ENCODE measurements at regions not wholly inside any gene's neighbourhood (a gene's known extent, or its start where the extent isn't known, plus 50 kb on each side); places are given as distances from the start of the nearest gene placed in this dataset.

DNA sequence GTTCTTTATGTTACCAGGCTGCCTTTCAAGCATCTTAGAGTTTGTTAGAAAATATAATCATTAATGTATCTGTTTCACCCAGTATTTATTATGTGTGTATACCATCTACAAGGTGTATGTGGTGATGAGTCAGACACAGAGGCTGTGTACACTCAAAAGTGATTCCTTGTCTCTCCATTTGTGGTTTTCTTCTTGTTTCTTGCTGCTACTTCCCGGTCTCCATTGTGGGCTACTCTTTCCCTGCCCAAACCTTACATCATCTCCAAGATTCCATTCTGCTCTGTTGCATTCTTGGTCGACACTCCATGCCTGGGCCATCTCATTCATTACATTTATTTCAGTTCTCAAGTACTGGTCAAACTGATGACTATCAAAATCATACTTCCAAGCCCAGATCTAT is 182.2 kb upstream of the STXBP5 start:
- no peak overlapping the region for H2AFZ ChIP-seq (ENCODE audit: low read depth, low read length)
- H3K27ac ChIP-seq (ENCODE audit: low read length): no peak overlapping the region
- TF ChIP-seq, protein P1, sequence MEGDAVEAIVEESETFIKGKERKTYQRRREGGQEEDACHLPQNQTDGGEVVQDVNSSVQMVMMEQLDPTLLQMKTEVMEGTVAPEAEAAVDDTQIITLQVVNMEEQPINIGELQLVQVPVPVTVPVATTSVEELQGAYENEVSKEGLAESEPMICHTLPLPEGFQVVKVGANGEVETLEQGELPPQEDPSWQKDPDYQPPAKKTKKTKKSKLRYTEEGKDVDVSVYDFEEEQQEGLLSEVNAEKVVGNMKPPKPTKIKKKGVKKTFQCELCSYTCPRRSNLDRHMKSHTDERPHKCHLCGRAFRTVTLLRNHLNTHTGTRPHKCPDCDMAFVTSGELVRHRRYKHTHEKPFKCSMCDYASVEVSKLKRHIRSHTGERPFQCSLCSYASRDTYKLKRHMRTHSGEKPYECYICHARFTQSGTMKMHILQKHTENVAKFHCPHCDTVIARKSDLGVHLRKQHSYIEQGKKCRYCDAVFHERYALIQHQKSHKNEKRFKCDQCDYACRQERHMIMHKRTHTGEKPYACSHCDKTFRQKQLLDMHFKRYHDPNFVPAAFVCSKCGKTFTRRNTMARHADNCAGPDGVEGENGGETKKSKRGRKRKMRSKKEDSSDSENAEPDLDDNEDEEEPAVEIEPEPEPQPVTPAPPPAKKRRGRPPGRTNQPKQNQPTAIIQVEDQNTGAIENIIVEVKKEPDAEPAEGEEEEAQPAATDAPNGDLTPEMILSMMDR (IDR thresholded peaks at IDR 0.05; ENCODE audit: borderline replicate concordance, extremely low read depth, low read length, poor library complexity, severe bottlenecking): no peak
- TF ChIP-seq EZH2 (IDR thresholded peaks at IDR 0.05; ENCODE audit: borderline replicate concordance, low read depth, low read length, severe bottlenecking): no peak
- H3K27me3 ChIP-seq (ENCODE audit: insufficient read depth, low read length, poor library complexity): no peaks in the 10 kb centered on the region
- no peak overlapping the region for H3K4me2 ChIP-seq (ENCODE audit: insufficient read depth, low read length)
- ATAC-seq (ENCODE audit: insufficient read depth, low read depth) (no peak), DNase-seq (no peak)
- H3K4me1 ChIP-seq (ENCODE audit: insufficient read depth, low read length): no peaks in the 10 kb centered on the region
- no peaks in the 10 kb centered on the region for H3K79me2 ChIP-seq (ENCODE audit: insufficient read depth, low read length)
- H3K4me3 ChIP-seq (ENCODE audit: low read depth in 1 of 2, low read length in 2 of 2): no peak overlapping the region
- H3K9me3 ChIP-seq (ENCODE audit: insufficient read depth, low read length, severe bottlenecking): no peaks in the 10 kb centered on the region
- no peak overlapping the region for H3K9ac ChIP-seq (ENCODE audit: low read depth, low read length)
- no peaks in the 10 kb centered on the region for H4K20me1 ChIP-seq (ENCODE audit: insufficient read depth, low read length)
- H3K36me3 ChIP-seq (ENCODE audit: insufficient read depth, low read length): no peaks in the 10 kb centered on the region

DNA sequence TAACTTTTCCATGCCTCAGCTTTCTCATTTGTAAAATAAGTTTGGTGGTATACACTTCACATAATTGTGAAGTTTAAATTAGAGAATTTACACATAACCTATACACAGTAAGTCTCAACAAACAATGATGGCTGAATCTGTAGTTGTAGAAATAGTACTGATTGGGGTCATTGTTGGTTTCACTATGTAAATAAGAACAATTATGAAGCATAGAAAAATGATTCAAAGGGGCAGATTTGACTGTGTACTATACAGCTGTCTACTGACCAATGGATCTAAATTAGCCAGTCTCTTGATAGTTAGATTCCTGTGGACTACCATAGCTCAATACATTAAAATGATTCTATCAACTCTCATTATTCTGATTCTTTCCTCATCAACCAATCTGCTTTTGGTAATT is 181.1 kb upstream of the STXBP5 start:
- H3K4me3 ChIP-seq (ENCODE audit: low read depth in 1 of 2, low read length in 2 of 2): no peak overlapping the region
- H3K27ac ChIP-seq (ENCODE audit: low read length): no peak overlapping the region
- H3K36me3 ChIP-seq (ENCODE audit: insufficient read depth, low read length): no peaks in the 10 kb centered on the region
- no peaks in the 10 kb centered on the region for H3K79me2 ChIP-seq (ENCODE audit: insufficient read depth, low read length)
- no peak overlapping the region for H3K9ac ChIP-seq (ENCODE audit: low read depth, low read length)
- no peaks in the 10 kb centered on the region for H4K20me1 ChIP-seq (ENCODE audit: insufficient read depth, low read length)
- ATAC-seq (ENCODE audit: insufficient read depth, low read depth): no peak
- H2AFZ ChIP-seq (ENCODE audit: low read depth, low read length): no peak overlapping the region
- DNase-seq: no peak
- H3K27me3 ChIP-seq (ENCODE audit: insufficient read depth, low read length, poor library complexity): no peaks in the 10 kb centered on the region
- no peaks in the 10 kb centered on the region for H3K4me1 ChIP-seq (ENCODE audit: insufficient read depth, low read length)
- H3K9me3 ChIP-seq (ENCODE audit: insufficient read depth, low read length, severe bottlenecking): no peaks in the 10 kb centered on the region
- H3K4me2 ChIP-seq (ENCODE audit: insufficient read depth, low read length): no peak overlapping the region
- no peak for TF ChIP-seq EZH2 (IDR thresholded peaks at IDR 0.05; ENCODE audit: borderline replicate concordance, low read depth, low read length, severe bottlenecking)
- TF ChIP-seq, protein P1 (IDR thresholded peaks at IDR 0.05; ENCODE audit: borderline replicate concordance, extremely low read depth, low read length, poor library complexity, severe bottlenecking): no peak

DNA sequence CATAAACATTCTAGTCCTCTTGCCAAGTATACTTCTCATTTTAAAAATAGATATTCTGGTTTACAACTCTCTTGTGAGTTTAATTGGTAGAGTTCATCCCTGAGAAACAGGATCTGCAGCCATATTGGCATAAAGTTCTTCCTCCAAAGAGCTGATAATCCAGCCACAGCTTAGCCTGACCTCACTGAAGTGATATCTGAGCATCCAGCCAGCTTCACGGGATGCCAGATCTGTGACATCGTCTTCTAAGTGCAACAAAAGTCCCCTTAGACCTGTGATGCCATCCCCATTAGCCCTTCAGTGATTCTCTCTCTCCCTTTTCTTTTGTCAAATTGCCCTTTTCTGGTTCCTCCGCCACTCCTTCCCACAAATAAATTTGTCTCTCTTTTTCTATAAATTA is 180.6 kb upstream of the STXBP5 start:
- TF ChIP-seq, protein P1 (IDR thresholded peaks at IDR 0.05; ENCODE audit: borderline replicate concordance, extremely low read depth, low read length, poor library complexity, severe bottlenecking): no peak
- TF ChIP-seq EZH2 (IDR thresholded peaks at IDR 0.05; ENCODE audit: borderline replicate concordance, low read depth, low read length, severe bottlenecking): no peak
- Histone ChIP-seq H3K4me2 (ENCODE audit: insufficient read depth, low read length) (no peak overlapping the region), H2AFZ (ENCODE audit: low read depth, low read length) (no peak overlapping the region), H3K9me3 (ENCODE audit: insufficient read depth, low read length, severe bottlenecking) (no peaks in the 10 kb centered on the region), H3K27ac (ENCODE audit: low read length) (no peak overlapping the region), H3K79me2 (ENCODE audit: insufficient read depth, low read length) (no peaks in the 10 kb centered on the region), H3K9ac (ENCODE audit: low read depth, low read length) (no peak overlapping the region), H3K4me3 (ENCODE audit: low read depth in 1 of 2, low read length in 2 of 2) (no peak overlapping the region), H4K20me1 (ENCODE audit: insufficient read depth, low read length) (no peaks in the 10 kb centered on the region), H3K36me3 (ENCODE audit: insufficient read depth, low read length) (no peaks in the 10 kb centered on the region), H3K4me1 (ENCODE audit: insufficient read depth, low read length) (no peaks in the 10 kb centered on the region), H3K27me3 (ENCODE audit: insufficient read depth, low read length, poor library complexity) (no peaks in the 10 kb centered on the region)
- ATAC-seq (ENCODE audit: insufficient read depth, low read depth) (no peak), DNase-seq (no peak)

DNA sequence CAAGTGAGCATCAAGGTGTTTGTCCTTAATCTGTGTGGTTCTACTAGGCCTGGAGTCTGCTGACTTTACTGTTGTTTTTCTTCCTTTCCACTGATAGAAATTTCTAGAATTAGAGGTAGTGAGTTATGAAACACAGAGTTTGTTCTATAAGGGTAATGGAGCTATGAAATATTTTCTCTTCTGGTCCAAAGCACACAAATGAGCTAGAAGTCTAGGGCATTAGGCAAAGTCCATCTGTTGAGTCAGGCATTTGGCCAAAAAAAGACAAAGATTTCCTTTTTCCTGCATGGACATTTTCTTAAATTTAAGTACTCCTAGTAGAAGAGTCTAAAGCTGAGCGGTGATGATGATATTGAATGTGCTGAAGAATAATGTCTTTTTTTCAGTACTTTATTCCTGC is 174.3 kb upstream of the STXBP5 start:
- Histone ChIP-seq H3K36me3 (ENCODE audit: insufficient read depth, low read length) (no peaks in the 10 kb centered on the region), H4K20me1 (ENCODE audit: insufficient read depth, low read length) (no peaks in the 10 kb centered on the region), H3K27ac (ENCODE audit: low read length) (no peak overlapping the region), H3K4me1 (ENCODE audit: insufficient read depth, low read length) (no peaks in the 10 kb centered on the region), H3K4me3 (ENCODE audit: low read depth in 1 of 2, low read length in 2 of 2) (no peak overlapping the region), H3K9me3 (ENCODE audit: insufficient read depth, low read length, severe bottlenecking) (no peaks in the 10 kb centered on the region), H3K79me2 (ENCODE audit: insufficient read depth, low read length) (no peaks in the 10 kb centered on the region), H2AFZ (ENCODE audit: low read depth, low read length) (no peak overlapping the region), H3K27me3 (ENCODE audit: insufficient read depth, low read length, poor library complexity) (no peaks in the 10 kb centered on the region), H3K9ac (ENCODE audit: low read depth, low read length) (no peak overlapping the region), H3K4me2 (ENCODE audit: insufficient read depth, low read length) (no peak overlapping the region)
- ATAC-seq (ENCODE audit: insufficient read depth, low read depth) (no peak), DNase-seq (no peak)
- TF ChIP-seq EZH2 (IDR thresholded peaks at IDR 0.05; ENCODE audit: borderline replicate concordance, low read depth, low read length, severe bottlenecking): no peak
- TF ChIP-seq, protein P1 (IDR thresholded peaks at IDR 0.05; ENCODE audit: borderline replicate concordance, extremely low read depth, low read length, poor library complexity, severe bottlenecking): no peak
